HG03097 (cell line): ENCODE measurements at regions not wholly inside any gene's neighbourhood (a gene's known extent, or its start where the extent isn't known, plus 50 kb on each side); places are given as distances from the start of the nearest gene placed in this dataset.

Source experiments
- ATAC-seq: cut with Tn5 transposase; IDR thresholded peaks from one replicate; pipeline ENCODE4 v1.9.1; 2021; ENCODE audit not compliant: unreplicated experiment, low FRiP score

GRCh38 chr10:31754803-31755624 is 173.6 kb downstream of the ARHGAP12 start:
- no peak for ATAC-seq

GRCh38 chr10:31753681-31754080 is 174.9 kb downstream of the ARHGAP12 start:
- no peak for ATAC-seq

GRCh38 chr10:31752170-31752569 is 176.5 kb downstream of the ARHGAP12 start:
- ATAC-seq, result no peak

GRCh38 chr10:31751738-31752080 is 176.9 kb downstream of the ARHGAP12 start:
- no peak for ATAC-seq

- no peak for ATAC-seq
These were observed 177.4 kb downstream of the ARHGAP12 start for GRCh38 chr10:31751051-31751737.

GRCh38 chr10:31749981-31750840 is 178.4 kb downstream of the ARHGAP12 start:
- ATAC-seq, result no peak

- ATAC-seq, result no peak
These were observed 179.3 kb downstream of the ARHGAP12 start for GRCh38 chr10:31749301-31749700.

- ATAC-seq, result no peak
These were observed 182.8 kb downstream of the ARHGAP12 start for GRCh38 chr10:31745612-31746376.

GRCh38 chr10:31744025-31744424 is 184.6 kb downstream of the ARHGAP12 start:
- no peak for ATAC-seq

- no peak for ATAC-seq
These were observed 186.4 kb downstream of the ARHGAP12 start for GRCh38 chr10:31742255-31742654.

- no peak for ATAC-seq
These were observed 187.2 kb downstream of the ARHGAP12 start for GRCh38 chr10:31741473-31741872.

GRCh38 chr10:31739711-31740110 is 188.9 kb downstream of the ARHGAP12 start:
- no peak for ATAC-seq

GRCh38 chr10:31739146-31739545 is 189.5 kb downstream of the ARHGAP12 start:
- no peak for ATAC-seq

- ATAC-seq, result no peak
These were observed 196.9 kb downstream of the ARHGAP12 start for GRCh38 chr10:31731711-31732110.

- ATAC-seq, result no peak
These were observed 197.9 kb downstream of the ARHGAP12 start for GRCh38 chr10:31730776-31731175.

GRCh38 chr10:31728698-31729224 is 199.9 kb downstream of the ARHGAP12 start:
- no peak for ATAC-seq

GRCh38 chr10:31725436-31725835 is 203.2 kb downstream of the ARHGAP12 start:
- ATAC-seq, result no peak

GRCh38 chr10:31724296-31724695 is 204.3 kb downstream of the ARHGAP12 start:
- ATAC-seq, result no peak

- ATAC-seq, result no peak
These were observed 205.4 kb downstream of the ARHGAP12 start for GRCh38 chr10:31723106-31723750.

- no peak for ATAC-seq
These were observed 207.5 kb downstream of the ARHGAP12 start for GRCh38 chr10:31721096-31721495.
